ENCODE measurements at regions not wholly inside any gene's neighbourhood (a gene's known extent, or its start where the extent isn't known, plus 50 kb on each side); places are given as distances from the start of the nearest gene placed in this dataset.

DNA sequence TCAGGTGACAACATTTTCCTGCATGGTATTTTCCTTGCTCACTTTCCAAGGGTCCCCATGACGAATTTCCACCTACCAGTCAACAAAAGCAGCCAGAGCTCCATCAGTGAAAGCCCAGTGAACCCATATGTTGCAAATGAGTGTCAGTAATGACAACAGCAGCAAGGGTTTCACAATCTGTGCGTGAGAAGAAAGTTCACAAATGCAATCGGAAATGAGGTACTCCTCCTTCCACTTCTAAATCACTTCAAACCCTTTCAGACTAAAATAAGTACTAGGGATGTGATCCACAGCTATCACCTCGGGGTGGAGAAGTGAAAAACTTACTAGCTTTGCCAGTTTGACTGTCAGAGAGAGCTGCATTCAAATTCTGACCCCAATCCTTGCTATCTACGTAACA lies 55.6 kb upstream of the BET1 start:
- Histone ChIP-seq H3K79me2 (no peaks in the 10 kb centered on the region), H3K4me3 (no peak overlapping the region), H3K9me3 (ENCODE audit: low read depth) (no peaks in the 10 kb centered on the region), H2AFZ (no peak overlapping the region), H3K27me3 (no peaks in the 10 kb centered on the region), H4K20me1 (ENCODE audit: insufficient read depth, poor library complexity, severe bottlenecking) (no peaks in the 10 kb centered on the region), H3K36me3 (replicated peaks; ENCODE audit: insufficient read depth, low read depth) (no peaks in the 10 kb centered on the region), H3K4me1 (ENCODE audit: insufficient read depth) (no peaks in the 10 kb centered on the region), H3K9me2 (replicated peaks; ENCODE audit: insufficient read depth) (no peaks in the 10 kb centered on the region), H3K4me2 (no peak overlapping the region), H3K27ac (no peak overlapping the region)
- TF ChIP-seq EZH2 (IDR thresholded peaks at IDR 0.05; ENCODE audit: borderline replicate concordance): no peak
- TF ChIP-seq, protein P1, sequence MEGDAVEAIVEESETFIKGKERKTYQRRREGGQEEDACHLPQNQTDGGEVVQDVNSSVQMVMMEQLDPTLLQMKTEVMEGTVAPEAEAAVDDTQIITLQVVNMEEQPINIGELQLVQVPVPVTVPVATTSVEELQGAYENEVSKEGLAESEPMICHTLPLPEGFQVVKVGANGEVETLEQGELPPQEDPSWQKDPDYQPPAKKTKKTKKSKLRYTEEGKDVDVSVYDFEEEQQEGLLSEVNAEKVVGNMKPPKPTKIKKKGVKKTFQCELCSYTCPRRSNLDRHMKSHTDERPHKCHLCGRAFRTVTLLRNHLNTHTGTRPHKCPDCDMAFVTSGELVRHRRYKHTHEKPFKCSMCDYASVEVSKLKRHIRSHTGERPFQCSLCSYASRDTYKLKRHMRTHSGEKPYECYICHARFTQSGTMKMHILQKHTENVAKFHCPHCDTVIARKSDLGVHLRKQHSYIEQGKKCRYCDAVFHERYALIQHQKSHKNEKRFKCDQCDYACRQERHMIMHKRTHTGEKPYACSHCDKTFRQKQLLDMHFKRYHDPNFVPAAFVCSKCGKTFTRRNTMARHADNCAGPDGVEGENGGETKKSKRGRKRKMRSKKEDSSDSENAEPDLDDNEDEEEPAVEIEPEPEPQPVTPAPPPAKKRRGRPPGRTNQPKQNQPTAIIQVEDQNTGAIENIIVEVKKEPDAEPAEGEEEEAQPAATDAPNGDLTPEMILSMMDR (IDR thresholded peaks at IDR 0.05; ENCODE audit: poor library complexity): no peak
- WGBS (ENCODE audit: low lambda C conversion rate, missing lambda C conversion rate): 53% methylated on average over 5 of the region's 5 CpGs
- DNase-seq (ENCODE audit: low spot score): no peak

GRCh38 chr7:94060752-94061151 lies 56.6 kb upstream of the BET1 start:
- H3K4me1 ChIP-seq (ENCODE audit: insufficient read depth): no peaks in the 10 kb centered on the region
- 79% methylated on average over 5 of the region's 5 CpGs for WGBS (ENCODE audit: low lambda C conversion rate, missing lambda C conversion rate)
- H2AFZ ChIP-seq: no peak overlapping the region
- no peaks in the 10 kb centered on the region for H3K27me3 ChIP-seq
- no peak for DNase-seq (ENCODE audit: low spot score)
- no peaks in the 10 kb centered on the region for H3K9me3 ChIP-seq (ENCODE audit: low read depth)
- H3K9me2 ChIP-seq (replicated peaks; ENCODE audit: insufficient read depth): no peaks in the 10 kb centered on the region
- no peak overlapping the region for H3K27ac ChIP-seq
- no peaks in the 10 kb centered on the region for H3K79me2 ChIP-seq
- no peaks in the 10 kb centered on the region for H4K20me1 ChIP-seq (ENCODE audit: insufficient read depth, poor library complexity, severe bottlenecking)
- H3K4me2 ChIP-seq: no peak overlapping the region
- TF ChIP-seq, protein P1 (IDR thresholded peaks at IDR 0.05; ENCODE audit: poor library complexity): no peak
- no peak for TF ChIP-seq EZH2 (IDR thresholded peaks at IDR 0.05; ENCODE audit: borderline replicate concordance)
- no peak for TF ChIP-seq EZH2phosphoT487 (IDR thresholded peaks at IDR 0.05; ENCODE audit: low read depth, severe bottlenecking, unreplicated experiment)
- H3K4me3 ChIP-seq: no peak overlapping the region
- H3K36me3 ChIP-seq (replicated peaks; ENCODE audit: insufficient read depth, low read depth): no peaks in the 10 kb centered on the region

DNA sequence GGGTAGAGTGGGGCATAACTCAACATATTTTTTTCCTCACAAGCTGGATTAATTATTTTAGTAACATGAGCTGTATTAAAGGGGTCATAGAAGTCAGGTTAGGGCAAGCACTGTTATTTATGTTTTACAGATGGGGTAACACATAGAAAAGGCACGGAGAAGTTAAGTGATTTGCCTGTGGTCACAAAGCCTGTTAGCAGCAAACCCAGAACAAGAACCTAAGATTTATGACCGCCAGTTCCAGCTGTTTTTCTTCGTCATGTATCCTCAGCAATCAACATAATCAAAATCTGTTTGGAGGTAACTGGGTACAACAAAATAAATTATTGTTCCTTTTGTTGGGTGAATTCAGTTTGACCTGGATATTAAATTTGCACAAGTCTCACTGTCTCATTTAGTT lies 57.2 kb upstream of the BET1 start:
- TF ChIP-seq EZH2 (IDR thresholded peaks at IDR 0.05; ENCODE audit: borderline replicate concordance) (no peak), EZH2phosphoT487 (IDR thresholded peaks at IDR 0.05; ENCODE audit: low read depth, severe bottlenecking, unreplicated experiment) (no peak)
- TF ChIP-seq, protein P1 (IDR thresholded peaks at IDR 0.05; ENCODE audit: poor library complexity): no peak
- Histone ChIP-seq H3K9me3 (ENCODE audit: low read depth) (no peaks in the 10 kb centered on the region), H3K27me3 (no peaks in the 10 kb centered on the region), H3K4me3 (no peak overlapping the region), H3K79me2 (no peaks in the 10 kb centered on the region), H3K4me2 (no peak overlapping the region), H3K4me1 (ENCODE audit: insufficient read depth) (no peaks in the 10 kb centered on the region), H4K20me1 (ENCODE audit: insufficient read depth, poor library complexity, severe bottlenecking) (no peaks in the 10 kb centered on the region), H3K36me3 (replicated peaks; ENCODE audit: insufficient read depth, low read depth) (no peaks in the 10 kb centered on the region), H3K9me2 (replicated peaks; ENCODE audit: insufficient read depth) (no peaks in the 10 kb centered on the region), H2AFZ (no peak overlapping the region), H3K27ac (no peak overlapping the region)
- DNase-seq (ENCODE audit: low spot score): no peak
- WGBS (ENCODE audit: low lambda C conversion rate, missing lambda C conversion rate): 69% methylated on average over 3 of the region's 3 CpGs

- 91% methylated on average over 3 of the region's 3 CpGs for WGBS (ENCODE audit: low lambda C conversion rate, missing lambda C conversion rate)
- H3K36me3 ChIP-seq (replicated peaks; ENCODE audit: insufficient read depth, low read depth): no peaks in the 10 kb centered on the region
- TF ChIP-seq, protein P1 (IDR thresholded peaks at IDR 0.05; ENCODE audit: poor library complexity): no peak
- TF ChIP-seq EZH2phosphoT487 (IDR thresholded peaks at IDR 0.05; ENCODE audit: low read depth, severe bottlenecking, unreplicated experiment) (no peak), EZH2 (IDR thresholded peaks at IDR 0.05; ENCODE audit: borderline replicate concordance) (no peak)
- H3K4me3 ChIP-seq: no peak overlapping the region
- no peaks in the 10 kb centered on the region for H3K4me1 ChIP-seq (ENCODE audit: insufficient read depth)
- H3K27ac ChIP-seq: no peak overlapping the region
- H3K4me2 ChIP-seq: no peak overlapping the region
- no peaks in the 10 kb centered on the region for H3K9me2 ChIP-seq (replicated peaks; ENCODE audit: insufficient read depth)
- no peaks in the 10 kb centered on the region for H4K20me1 ChIP-seq (ENCODE audit: insufficient read depth, poor library complexity, severe bottlenecking)
- no peaks in the 10 kb centered on the region for H3K79me2 ChIP-seq
- no peak overlapping the region for H2AFZ ChIP-seq
- H3K9me3 ChIP-seq (ENCODE audit: low read depth): no peaks in the 10 kb centered on the region
- DNase-seq (ENCODE audit: low spot score): no peak
- H3K27me3 ChIP-seq: no peaks in the 10 kb centered on the region
These were observed 58.2 kb upstream of the BET1 start for GRCh38 chr7:94062372-94062771.

Data from hepatocyte (in vitro differentiated cells).